H9 (cell line): ENCODE measurements at regions not wholly inside any gene's neighbourhood (a gene's known extent, or its start where the extent isn't known, plus 50 kb on each side); places are given as distances from the start of the nearest gene placed in this dataset.

Experiments
- DNase-seq: peaks from one replicate; pipeline ENCODE4 v3.0.0-alpha.2; 2017
- H2AFZ ChIP-seq: one replicate; pipeline ENCODE4 v1.6.1; 2013; ENCODE audit warnings: mild to moderate bottlenecking, low read length, control low read depth, moderate library complexity
- H2AK5ac ChIP-seq: 2 replicates; pipeline ENCODE4 v1.6.1; 2013; ENCODE audit warnings: low read length, control low read depth, mixed read lengths; ENCODE audit not compliant: insufficient read length
- H2BK120ac ChIP-seq: one replicate; pipeline ENCODE4 v1.6.1; 2013; ENCODE audit warnings: low read depth, mild to moderate bottlenecking, low read length, control low read depth, inconsistent platforms; ENCODE audit not compliant: poor library complexity, severe bottlenecking
- H2BK12ac ChIP-seq: 2 replicates; pipeline ENCODE4 v1.6.1; 2013; ENCODE audit warnings: low read length, control low read depth, mixed read lengths, low read depth; ENCODE audit not compliant: insufficient read length
- H2BK15ac ChIP-seq: 2 replicates; pipeline ENCODE4 v1.6.1; 2013; ENCODE audit warnings: low read depth, low read length, control low read depth
- H2BK20ac ChIP-seq: one replicate; pipeline ENCODE4 v1.6.1; 2013; ENCODE audit warnings: low read depth, mild to moderate bottlenecking, low read length, control low read depth, inconsistent platforms; ENCODE audit not compliant: poor library complexity, severe bottlenecking
- H2BK5ac ChIP-seq: 2 replicates; pipeline ENCODE4 v1.6.1; 2013; ENCODE audit warnings: low read length, control low read depth, mixed read lengths; ENCODE audit not compliant: insufficient read length
- H3K14ac ChIP-seq: 2 replicates; pipeline ENCODE4 v1.6.1; 2013; ENCODE audit warnings: low read length, control low read depth; ENCODE audit not compliant: insufficient read depth
- H3K18ac ChIP-seq: 2 replicates; pipeline ENCODE4 v1.6.1; 2013; ENCODE audit warnings: low read depth, mild to moderate bottlenecking, mixed read lengths, low read length, control low read depth; ENCODE audit not compliant: insufficient read length
- H3K23ac ChIP-seq: 2 replicates; pipeline ENCODE4 v1.6.1; 2013; ENCODE audit warnings: low read length, control low read depth, mixed read lengths, low read depth; ENCODE audit not compliant: insufficient read length
- H3K23me2 ChIP-seq: 2 replicates; pipeline ENCODE4 v1.6.1; 2013; ENCODE audit warnings: low read depth, mild to moderate bottlenecking, mixed read lengths, low read length, control low read depth; ENCODE audit not compliant: insufficient read length, poor library complexity, severe bottlenecking
- H3K27ac ChIP-seq: 2 replicates; pipeline ENCODE4 v1.5.1; 2013; ENCODE audit warnings: low read length, control low read depth, mixed read lengths, low read depth; ENCODE audit not compliant: insufficient read length
- H3K27me3 ChIP-seq: 2 replicates; pipeline ENCODE4 v1.6.1; 2013; ENCODE audit warnings: low read length, control low read depth, inconsistent platforms; ENCODE audit not compliant: insufficient read depth
- H3K4ac ChIP-seq: 2 replicates; pipeline ENCODE4 v1.6.1; 2013; ENCODE audit warnings: low read depth, mild to moderate bottlenecking, control low read depth, inconsistent platforms, low read length, moderate library complexity
- H3K4me1 ChIP-seq: 2 replicates; pipeline ENCODE4 v1.6.1; 2013; ENCODE audit warnings: low read length, control low read depth, inconsistent platforms; ENCODE audit not compliant: insufficient read depth
- H3K4me2 ChIP-seq: 2 replicates; pipeline ENCODE4 v1.6.1; 2013; ENCODE audit warnings: low read length, control low read depth, mixed read lengths; ENCODE audit not compliant: insufficient read length, insufficient read depth
- H3K56ac ChIP-seq: 2 replicates; pipeline ENCODE4 v1.6.1; 2013; ENCODE audit warnings: low read depth, mild to moderate bottlenecking, mixed read lengths, low read length, control low read depth; ENCODE audit not compliant: insufficient read length
- H3K79me1 ChIP-seq: 2 replicates; pipeline ENCODE4 v1.6.1; 2013; ENCODE audit warnings: low read depth, mild to moderate bottlenecking, moderate library complexity, low read length, control low read depth, inconsistent platforms; ENCODE audit not compliant: insufficient read depth, poor library complexity, severe bottlenecking
- H3K79me2 ChIP-seq: 2 replicates; pipeline ENCODE4 v1.6.1; 2013; ENCODE audit warnings: low read length, control low read depth, inconsistent platforms; ENCODE audit not compliant: insufficient read depth
- H3K9ac ChIP-seq: 2 replicates; pipeline ENCODE4 v1.6.1; 2013; ENCODE audit warnings: low read length, control low read depth, mixed read lengths; ENCODE audit not compliant: insufficient read length; ENCODE audit errors: extremely low read depth
- H3K9me3 ChIP-seq: one replicate; pipeline ENCODE4 v1.6.1; 2013; ENCODE audit warnings: low read depth, low read length, inconsistent platforms; ENCODE audit not compliant: control insufficient read depth
- H3T11ph ChIP-seq: one replicate; pipeline ENCODE4 v1.6.1; 2013; ENCODE audit warnings: mild to moderate bottlenecking, low read length, control low read depth, inconsistent platforms
- H4K20me1 ChIP-seq: one replicate; pipeline ENCODE4 v1.6.1; 2013; ENCODE audit not compliant: control insufficient read depth, insufficient read length, insufficient read depth
- H4K5ac ChIP-seq: 2 replicates; pipeline ENCODE4 v1.6.1; 2013; ENCODE audit warnings: low read depth, mild to moderate bottlenecking, mixed read lengths, low read length, control low read depth; ENCODE audit not compliant: insufficient read length
- H4K8ac ChIP-seq: replicated peaks from 2 replicates; pipeline ENCODE4 v1.6.1; 2013; ENCODE audit warnings: low read length, control low read depth, mixed read lengths, low read depth; ENCODE audit not compliant: insufficient read length
- H4K91ac ChIP-seq: 2 replicates; pipeline ENCODE4 v1.6.1; 2013; ENCODE audit warnings: low read depth, mild to moderate bottlenecking, moderate library complexity, mixed read lengths, low read length, control low read depth; ENCODE audit not compliant: insufficient read length
- H3K27ac Mint-ChIP-seq, 3 experiments: 2 replicates in 2 of 3; 3 replicates in 1 of 3; pipeline ENCODE4 v1.8.0; 2020 to 2021; ENCODE audit warnings: mixed read lengths in 3 of 3, mild to moderate bottlenecking in 1 of 3, moderate library complexity in 1 of 3
- H3K27me3 Mint-ChIP-seq: 2 replicates; pipeline ENCODE4 v1.8.0; 2021; ENCODE audit warnings: low read depth, mild to moderate bottlenecking, moderate library complexity, mixed read lengths
- H3K36me3 Mint-ChIP-seq, 3 experiments: 2 replicates in 2 of 3; 3 replicates in 1 of 3; pipeline ENCODE4 v1.8.0; 2020 to 2021; ENCODE audit warnings: low read depth in 3 of 3, mixed read lengths in 3 of 3; ENCODE audit not compliant: insufficient read depth in 1 of 3
- H3K4me1 Mint-ChIP-seq, 2 experiments: 2 replicates each; pipeline ENCODE4 v1.8.0; 2020; ENCODE audit warnings: mixed read lengths in 2 of 2
- H3K4me3 Mint-ChIP-seq, 2 experiments: 2 replicates in 1 of 2; 3 replicates in 1 of 2; pipeline ENCODE4 v1.8.0; 2020 to 2021; ENCODE audit warnings: mild to moderate bottlenecking in 2 of 2, mixed read lengths in 2 of 2, moderate library complexity in 1 of 2
- H3K9me3 Mint-ChIP-seq, 2 experiments: 2 replicates in 1 of 2; 3 replicates in 1 of 2; pipeline ENCODE4 v1.8.0; 2020; ENCODE audit warnings: mild to moderate bottlenecking in 2 of 2, mixed read lengths in 2 of 2, moderate library complexity in 1 of 2
- CTCF ChIP-seq: fragments of 200-600 bp; sonication (generic); conservative IDR thresholded peaks from 3 replicates; pipeline ENCODE4 v1.8.0; 2021; ENCODE audit warnings: antibody characterized with exemption, mild to moderate bottlenecking
- WGBS: extraction: QIAGEN DNeasy Blood & Tissue Kit; methylation state at CpG from one replicate; pipeline ENCODE4 v1.1.7; 2013; ENCODE audit warnings: missing lambda C conversion rate, low lambda C conversion rate, mixed read lengths; ENCODE audit not compliant: insufficient read length; ENCODE audit errors: extremely low coverage; 5-methylcytosine and 5-hydroxymethylcytosine counted together

GRCh38 chr13:67474115-67474514, 244.0 kb upstream of the PCDH9 start:
- WGBS: no CpG with 5 or more reads among the region's 3 CpGs
- Mint-ChIP-seq H3K9me3 (no peaks in the 10 kb centered on the region), H3K27me3 (no peaks in the 10 kb centered on the region), H3K36me3 (no peaks in the 10 kb centered on the region), H3K4me3 (no peak overlapping the region), H3K27ac (no peak overlapping the region), H3K4me1 (no peaks in the 10 kb centered on the region)
- H3K4ac ChIP-seq: no peak overlapping the region
- no peaks in the 10 kb centered on the region for H3K79me2 ChIP-seq
- H4K8ac ChIP-seq: no peak overlapping the region
- H3K23me2 ChIP-seq: no peaks in the 10 kb centered on the region
- no peak overlapping the region for H3K27ac ChIP-seq
- H2BK12ac ChIP-seq: no peak overlapping the region
- H4K20me1 ChIP-seq: no peaks in the 10 kb centered on the region
- H4K91ac ChIP-seq: no peak overlapping the region
- no peak overlapping the region for H2BK15ac ChIP-seq
- H3K9ac ChIP-seq: no peak overlapping the region
- no peak overlapping the region for H2AFZ ChIP-seq
- no peak overlapping the region for H4K5ac ChIP-seq
- no peak overlapping the region for H3K14ac ChIP-seq
- H2AK5ac ChIP-seq: no peak overlapping the region
- H3K27me3 ChIP-seq: no peaks in the 10 kb centered on the region
- H3K79me1 ChIP-seq: no peaks in the 10 kb centered on the region
- no peak overlapping the region for H3K23ac ChIP-seq
- DNase-seq: no peak
- H3T11ph ChIP-seq: no peak overlapping the region
- no peak overlapping the region for H2BK20ac ChIP-seq
- no peak overlapping the region for H3K56ac ChIP-seq
- H2BK5ac ChIP-seq: no peak overlapping the region
- H2BK120ac ChIP-seq: no peak overlapping the region
- H3K18ac ChIP-seq: no peak overlapping the region
- H3K4me2 ChIP-seq: no peak overlapping the region
- H3K9me3 ChIP-seq: no peaks in the 10 kb centered on the region
- no peaks in the 10 kb centered on the region for H3K4me1 ChIP-seq
- no peak for TF ChIP-seq CTCF
